GM13976 (cell line): ENCODE measurements at regions not wholly inside any gene's neighbourhood (a gene's known extent, or its start where the extent isn't known, plus 50 kb on each side); places are given as distances from the start of the nearest gene placed in this dataset.

Experiments used
- DNase-seq: peaks from one replicate; pipeline ENCODE4 v3.0.0; 2012; ENCODE audit warnings: low spot score
- in situ Hi-C: fragments of 300-500 bp; cut with MboI; formaldehyde crosslinking; loops from one replicate; pipeline ENCODE4 v1.12.0; 2022; ENCODE audit warnings: low sequenced_read_pairs, mixed read lengths, inconsistent platforms; ENCODE audit not compliant: unreplicated experiment
- TF ChIP-seq, protein P1 (sequence below): IDR thresholded peaks from 2 replicates; pipeline ENCODE4 v1.5.1; 2012; ENCODE audit warnings: borderline replicate concordance, mild to moderate bottlenecking; ENCODE audit not compliant: insufficient read depth; ENCODE audit errors: extremely low read depth, missing control alignments, control extremely low read depth

DNA sequence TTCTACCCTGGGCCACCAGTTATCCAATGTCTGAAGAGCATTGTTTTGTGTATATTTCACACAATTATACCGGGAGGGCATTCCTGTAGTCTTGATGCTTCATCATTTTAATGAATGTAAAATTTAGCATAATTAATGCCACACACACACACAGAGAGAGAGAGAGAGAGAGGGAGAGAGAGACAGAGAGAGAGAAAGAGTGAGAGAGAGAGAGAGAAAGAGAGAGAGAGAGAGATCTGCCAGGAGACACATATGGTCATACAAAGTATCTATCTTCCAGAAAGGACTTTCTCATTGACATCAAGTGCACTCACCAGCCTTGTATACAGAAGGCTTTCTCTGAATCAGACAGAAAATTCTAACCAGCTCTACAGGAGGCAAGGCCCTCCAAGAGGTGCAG lies 72.3 kb downstream of the KLF6 start:
- no peak for DNase-seq
- in situ Hi-C loops = no loop called here
- TF ChIP-seq, protein P1, sequence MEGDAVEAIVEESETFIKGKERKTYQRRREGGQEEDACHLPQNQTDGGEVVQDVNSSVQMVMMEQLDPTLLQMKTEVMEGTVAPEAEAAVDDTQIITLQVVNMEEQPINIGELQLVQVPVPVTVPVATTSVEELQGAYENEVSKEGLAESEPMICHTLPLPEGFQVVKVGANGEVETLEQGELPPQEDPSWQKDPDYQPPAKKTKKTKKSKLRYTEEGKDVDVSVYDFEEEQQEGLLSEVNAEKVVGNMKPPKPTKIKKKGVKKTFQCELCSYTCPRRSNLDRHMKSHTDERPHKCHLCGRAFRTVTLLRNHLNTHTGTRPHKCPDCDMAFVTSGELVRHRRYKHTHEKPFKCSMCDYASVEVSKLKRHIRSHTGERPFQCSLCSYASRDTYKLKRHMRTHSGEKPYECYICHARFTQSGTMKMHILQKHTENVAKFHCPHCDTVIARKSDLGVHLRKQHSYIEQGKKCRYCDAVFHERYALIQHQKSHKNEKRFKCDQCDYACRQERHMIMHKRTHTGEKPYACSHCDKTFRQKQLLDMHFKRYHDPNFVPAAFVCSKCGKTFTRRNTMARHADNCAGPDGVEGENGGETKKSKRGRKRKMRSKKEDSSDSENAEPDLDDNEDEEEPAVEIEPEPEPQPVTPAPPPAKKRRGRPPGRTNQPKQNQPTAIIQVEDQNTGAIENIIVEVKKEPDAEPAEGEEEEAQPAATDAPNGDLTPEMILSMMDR = no peak

DNA sequence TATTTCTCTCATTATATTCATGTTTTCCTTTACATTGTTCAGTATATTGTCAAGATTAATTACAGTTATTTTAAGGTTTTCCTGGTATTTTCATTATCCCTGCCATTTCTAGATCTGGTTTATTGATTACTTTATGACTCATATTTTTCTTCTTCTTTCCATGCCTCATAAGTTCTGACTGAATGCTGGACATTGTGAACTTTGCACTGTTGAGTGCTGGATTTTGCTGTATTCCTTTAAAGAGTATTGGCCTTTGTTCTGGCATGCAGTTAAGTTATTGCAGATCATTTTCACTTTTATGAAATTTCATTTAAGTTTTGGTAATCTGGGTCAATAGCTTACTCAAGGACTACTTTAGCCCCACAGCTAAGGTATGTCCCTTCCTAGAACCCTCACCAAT lies 73.1 kb downstream of the KLF6 start:
- no peak for DNase-seq
- TF ChIP-seq, protein P1 = no peak
- in situ Hi-C loops = no loop called here

DNA sequence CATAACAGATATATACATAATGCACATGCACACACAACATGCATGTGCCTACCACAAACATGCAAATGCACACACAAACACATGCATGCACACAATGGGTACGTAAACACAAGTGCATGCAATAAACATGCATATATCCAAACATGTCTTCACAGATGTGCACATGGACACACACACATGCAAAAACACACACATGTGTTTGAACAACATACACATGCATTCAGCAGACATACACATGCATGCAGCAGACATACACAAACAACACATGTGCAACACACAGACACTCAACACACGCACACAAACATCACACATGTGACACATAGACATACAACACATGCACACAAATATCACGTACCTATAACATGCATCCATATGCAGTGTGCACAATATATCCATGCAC lies 74.2 kb downstream of the KLF6 start:
- DNase-seq = no peak
- TF ChIP-seq, protein P1 = no peak
- in situ Hi-C loops = no loop called here

GRCh38 chr10:3709456-3710060 lies 75.5 kb downstream of the KLF6 start:
- DNase-seq = no peak
- TF ChIP-seq, protein P1 = no peak
- in situ Hi-C loops = no loop called here

DNA sequence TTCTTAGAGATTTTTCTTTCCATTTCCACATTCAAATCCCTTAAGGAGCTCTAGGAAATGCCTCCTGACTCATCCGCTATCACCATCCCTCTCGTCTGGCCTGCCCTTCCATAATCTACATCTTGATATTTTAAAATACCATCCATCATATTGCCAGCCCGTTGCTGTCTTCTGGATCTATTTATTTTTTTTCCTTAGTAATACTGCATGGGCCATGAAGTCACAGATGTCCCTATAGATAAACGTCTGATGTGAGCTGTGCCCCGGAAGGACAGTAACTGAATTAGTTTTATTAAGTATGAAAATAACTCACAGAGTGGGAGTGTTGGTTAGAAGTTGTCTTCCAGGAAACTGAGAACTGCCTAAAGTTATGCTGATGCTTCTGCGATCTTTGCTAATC lies 76.2 kb downstream of the KLF6 start:
- TF ChIP-seq, protein P1 = no peak

GRCh38 chr10:3704565-3705325 lies 80.3 kb downstream of the KLF6 start:
- in situ Hi-C loops = no loop called here
- TF ChIP-seq, protein P1 = no peak

More for the DNA sequence above, 76.2 kb downstream of the KLF6 start:
- in situ Hi-C loops = no loop called here
- DNase-seq = no peak

More at GRCh38 chr10:3704565-3705325, 80.3 kb downstream of the KLF6 start:
- no peak for DNase-seq
